Germinal center (tissue), 1 donor: ENCODE measurements at regions not wholly inside any gene's neighbourhood (a gene's known extent, or its start where the extent isn't known, plus 50 kb on each side); places are given as distances from the start of the nearest gene placed in this dataset.
"Not testable (repeated sequence)": the region's sequence is repeated elsewhere in the genome, so short reads cannot be mapped to it uniquely, and the experiment has no call there.

Experiments
- DNase-seq: peaks from one replicate; pipeline ENCODE4 v3.0.0; 2012; ENCODE audit warnings: mixed read lengths, low spot score

- DNase-seq, result no peak
These were observed 114.3 kb upstream of the ETV3 start for GRCh38 chr1:157252473-157252872.

- DNase-seq, result no peak
These were observed 111.5 kb upstream of the ETV3 start for GRCh38 chr1:157249739-157250138.

- DNase-seq, result no peak
These were observed 111.1 kb upstream of the ETV3 start for GRCh38 chr1:157249326-157249725.

- not testable (repeated sequence) for DNase-seq
These were observed 109.5 kb upstream of the ETV3 start for GRCh38 chr1:157247764-157248049.

GRCh38 chr1:157247005-157247763 lies 109.0 kb upstream of the ETV3 start:
- DNase-seq, result no peak

- no peak for DNase-seq
These were observed 107.6 kb upstream of the ETV3 start for GRCh38 chr1:157245823-157246222.

- DNase-seq, result no peak
These were observed 103.0 kb upstream of the ETV3 start for GRCh38 chr1:157241185-157241538.

- no peak for DNase-seq
These were observed 102.4 kb upstream of the ETV3 start for GRCh38 chr1:157240495-157241184.

GRCh38 chr1:157239936-157240335 lies 101.7 kb upstream of the ETV3 start:
- no peak for DNase-seq

GRCh38 chr1:157238585-157238984 lies 100.4 kb upstream of the ETV3 start:
- DNase-seq, result no peak

- no peak for DNase-seq
These were observed 99.8 kb upstream of the ETV3 start for GRCh38 chr1:157237981-157238380.

- DNase-seq, result no peak
These were observed 99.3 kb upstream of the ETV3 start for GRCh38 chr1:157237522-157237921.

GRCh38 chr1:157236072-157236471 lies 97.9 kb upstream of the ETV3 start:
- DNase-seq, result no peak

- DNase-seq, result no peak
These were observed 97.1 kb upstream of the ETV3 start for GRCh38 chr1:157235307-157235706.

GRCh38 chr1:157234705-157235273 lies 96.6 kb upstream of the ETV3 start:
- no peak for DNase-seq

GRCh38 chr1:157233131-157233530 lies 94.9 kb upstream of the ETV3 start:
- DNase-seq, result no peak

- no peak for DNase-seq
These were observed 93.8 kb upstream of the ETV3 start for GRCh38 chr1:157231846-157232525.

- DNase-seq, result no peak
These were observed 92.3 kb upstream of the ETV3 start for GRCh38 chr1:157230500-157230899.

GRCh38 chr1:157227700-157228099 lies 89.5 kb upstream of the ETV3 start:
- no peak for DNase-seq

GRCh38 chr1:157226739-157227138 lies 88.5 kb upstream of the ETV3 start:
- no peak for DNase-seq

- no peak for DNase-seq
These were observed 81.4 kb upstream of the ETV3 start for GRCh38 chr1:157219600-157219999.

- no peak for DNase-seq
These were observed 81.0 kb upstream of the ETV3 start for GRCh38 chr1:157219182-157219581.

GRCh38 chr1:157218671-157219070 lies 80.5 kb upstream of the ETV3 start:
- no peak for DNase-seq
